Astrocyte (in vitro differentiated cells and primary cell): ENCODE measurements at regions not wholly inside any gene's neighbourhood (a gene's known extent, or its start where the extent isn't known, plus 50 kb on each side); places are given as distances from the start of the nearest gene placed in this dataset.

ENCODE experiments used
- DNase-seq: peaks from one replicate; pipeline ENCODE4 v3.0.0-alpha.2; 2010; ENCODE audit warnings: low read depth
- FAIRE-seq: peaks from 2 replicates; lab custom pipeline; 2011; peaks lifted over from hg19 to GRCh38; lab: Jason Lieb, UNC
- H2AFZ ChIP-seq: 2 replicates; pipeline ENCODE4 v1.6.0; 2012; ENCODE audit warnings: low read depth, low read length, inconsistent platforms
- H3K27ac ChIP-seq: 2 replicates; pipeline ENCODE4 v1.5.1; 2011; ENCODE audit warnings: low read depth, low read length, inconsistent platforms
- H3K27me3 ChIP-seq: 2 replicates; pipeline ENCODE4 v1.6.0; 2011; ENCODE audit warnings: low read length, inconsistent platforms; ENCODE audit not compliant: insufficient read depth
- H3K36me3 ChIP-seq: 2 replicates; pipeline ENCODE4 v1.5.1; 2011; ENCODE audit warnings: low read length, inconsistent platforms; ENCODE audit not compliant: insufficient read depth
- H3K4me1 ChIP-seq: 2 replicates; pipeline ENCODE4 v1.5.1; 2011; ENCODE audit warnings: low read length, inconsistent platforms; ENCODE audit not compliant: insufficient read depth
- H3K4me2 ChIP-seq: 2 replicates; pipeline ENCODE4 v1.6.0; 2012; ENCODE audit warnings: low read length, inconsistent platforms
- H3K4me3 ChIP-seq: 2 replicates; pipeline ENCODE4 v1.5.1; 2011; ENCODE audit warnings: low read depth, mild to moderate bottlenecking, low read length, inconsistent platforms; ENCODE audit not compliant: insufficient read depth
- H3K79me2 ChIP-seq: 2 replicates; pipeline ENCODE4 v1.6.0; 2012; ENCODE audit warnings: mild to moderate bottlenecking, low read length, inconsistent platforms; ENCODE audit not compliant: insufficient read depth
- H3K9ac ChIP-seq: 2 replicates; pipeline ENCODE4 v1.6.0; 2012; ENCODE audit warnings: mild to moderate bottlenecking, low read length, inconsistent platforms
- H3K9me3 ChIP-seq: 2 replicates; pipeline ENCODE4 v1.5.1; 2012; ENCODE audit warnings: low read depth, mild to moderate bottlenecking, low read length, inconsistent platforms; ENCODE audit not compliant: insufficient read depth
- H4K20me1 ChIP-seq: 2 replicates; pipeline ENCODE4 v1.6.0; 2012; ENCODE audit warnings: low read length, inconsistent platforms; ENCODE audit not compliant: insufficient read depth
- H3K27ac Mint-ChIP-seq: one replicate; pipeline ENCODE4 v1.8.0; 2021; ENCODE audit warnings: mild to moderate bottlenecking, mixed read lengths; ENCODE audit not compliant: unreplicated experiment
- H3K27me3 Mint-ChIP-seq: one replicate; pipeline ENCODE4 v1.8.0; 2021; ENCODE audit warnings: low read depth, mixed read lengths; ENCODE audit not compliant: unreplicated experiment
- H3K36me3 Mint-ChIP-seq: one replicate; pipeline ENCODE4 v1.8.0; 2021; ENCODE audit warnings: low read depth, mixed read lengths; ENCODE audit not compliant: unreplicated experiment
- H3K4me1 Mint-ChIP-seq: one replicate; pipeline ENCODE4 v1.8.0; 2021; ENCODE audit warnings: low read depth, mixed read lengths; ENCODE audit not compliant: unreplicated experiment
- H3K4me3 Mint-ChIP-seq: one replicate; pipeline ENCODE4 v1.8.0; 2021; ENCODE audit warnings: mild to moderate bottlenecking, moderate library complexity, mixed read lengths; ENCODE audit not compliant: unreplicated experiment
- H3K9me3 Mint-ChIP-seq: one replicate; pipeline ENCODE4 v1.8.0; 2021; ENCODE audit warnings: mild to moderate bottlenecking, mixed read lengths; ENCODE audit not compliant: unreplicated experiment
- EZH2 ChIP-seq: IDR thresholded peaks from 2 replicates; pipeline ENCODE4 v1.6.1; 2012; ENCODE audit warnings: mild to moderate bottlenecking, low read length, inconsistent platforms; ENCODE audit not compliant: insufficient read depth
- TF ChIP-seq, protein P1 (sequence below): IDR thresholded peaks from 2 replicates; pipeline ENCODE4 v1.5.1; 2011; ENCODE audit warnings: low read depth, mild to moderate bottlenecking, inconsistent platforms, low read length, moderate library complexity; ENCODE audit not compliant: insufficient read depth

DNA sequence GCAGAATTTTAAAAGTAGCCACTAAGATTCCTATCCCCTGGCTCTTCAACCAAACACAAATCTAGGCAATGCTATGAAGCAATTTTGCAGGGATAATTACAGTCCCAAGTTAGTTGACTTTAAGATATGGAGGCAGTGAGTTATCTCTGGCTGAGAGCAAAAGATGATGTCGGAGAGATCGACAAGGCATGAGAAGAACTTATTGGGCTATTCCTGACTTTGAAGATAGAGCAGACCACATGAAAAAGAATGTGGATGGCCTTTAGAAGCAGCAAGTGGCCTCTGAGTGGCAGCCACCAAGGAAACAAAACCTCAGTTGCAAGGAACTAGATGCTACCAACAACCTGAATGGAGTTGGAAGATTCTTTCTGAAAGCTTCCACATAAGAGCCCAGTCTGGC lies 58.2 kb upstream of the PPM1B start:
- Histone ChIP-seq H3K4me3 (no peak overlapping the region), H3K79me2 (no peaks in the 10 kb centered on the region), H2AFZ (no peak overlapping the region), H3K4me1 (no peaks in the 10 kb centered on the region), H3K9ac (no peak overlapping the region), H3K27me3 (no peaks in the 10 kb centered on the region), H3K27ac (no peak overlapping the region), H3K9me3 (no peaks in the 10 kb centered on the region), H3K36me3 (no peaks in the 10 kb centered on the region), H4K20me1 (no peaks in the 10 kb centered on the region), H3K4me2 (no peak overlapping the region)
- Mint-ChIP-seq H3K4me1 (no peaks in the 10 kb centered on the region), H3K9me3 (no peaks in the 10 kb centered on the region), H3K27ac (no peak overlapping the region), H3K36me3 (no peaks in the 10 kb centered on the region), H3K27me3 (peaks cover 8% of the 10 kb centered on the region), H3K4me3 (no peak overlapping the region)
- TF ChIP-seq EZH2: no peak
- TF ChIP-seq, protein P1, sequence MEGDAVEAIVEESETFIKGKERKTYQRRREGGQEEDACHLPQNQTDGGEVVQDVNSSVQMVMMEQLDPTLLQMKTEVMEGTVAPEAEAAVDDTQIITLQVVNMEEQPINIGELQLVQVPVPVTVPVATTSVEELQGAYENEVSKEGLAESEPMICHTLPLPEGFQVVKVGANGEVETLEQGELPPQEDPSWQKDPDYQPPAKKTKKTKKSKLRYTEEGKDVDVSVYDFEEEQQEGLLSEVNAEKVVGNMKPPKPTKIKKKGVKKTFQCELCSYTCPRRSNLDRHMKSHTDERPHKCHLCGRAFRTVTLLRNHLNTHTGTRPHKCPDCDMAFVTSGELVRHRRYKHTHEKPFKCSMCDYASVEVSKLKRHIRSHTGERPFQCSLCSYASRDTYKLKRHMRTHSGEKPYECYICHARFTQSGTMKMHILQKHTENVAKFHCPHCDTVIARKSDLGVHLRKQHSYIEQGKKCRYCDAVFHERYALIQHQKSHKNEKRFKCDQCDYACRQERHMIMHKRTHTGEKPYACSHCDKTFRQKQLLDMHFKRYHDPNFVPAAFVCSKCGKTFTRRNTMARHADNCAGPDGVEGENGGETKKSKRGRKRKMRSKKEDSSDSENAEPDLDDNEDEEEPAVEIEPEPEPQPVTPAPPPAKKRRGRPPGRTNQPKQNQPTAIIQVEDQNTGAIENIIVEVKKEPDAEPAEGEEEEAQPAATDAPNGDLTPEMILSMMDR: no peak
- DNase-seq (no peak), FAIRE-seq (no peak)

- DNase-seq (no peak), FAIRE-seq (no peak)
- H3K27me3 ChIP-seq: no peaks in the 10 kb centered on the region
- no peak overlapping the region for H2AFZ ChIP-seq
- Mint-ChIP-seq H3K9me3 (no peaks in the 10 kb centered on the region), H3K27me3 (peaks cover 8% of the 10 kb centered on the region), H3K36me3 (no peaks in the 10 kb centered on the region), H3K4me1 (peaks cover 4% of the 10 kb centered on the region), H3K27ac (no peak overlapping the region), H3K4me3 (no peak overlapping the region)
- H3K36me3 ChIP-seq: no peaks in the 10 kb centered on the region
- H3K9ac ChIP-seq: no peak overlapping the region
- no peaks in the 10 kb centered on the region for H4K20me1 ChIP-seq
- H3K4me2 ChIP-seq: no peak overlapping the region
- H3K9me3 ChIP-seq: no peaks in the 10 kb centered on the region
- H3K4me3 ChIP-seq: no peak overlapping the region
- no peak for TF ChIP-seq EZH2
- TF ChIP-seq, protein P1: no peak
- no peaks in the 10 kb centered on the region for H3K79me2 ChIP-seq
- no peak overlapping the region for H3K27ac ChIP-seq
- H3K4me1 ChIP-seq: no peaks in the 10 kb centered on the region
Observed at GRCh38 chr2:44112096-44112495, 56.6 kb upstream of the PPM1B start.

DNA sequence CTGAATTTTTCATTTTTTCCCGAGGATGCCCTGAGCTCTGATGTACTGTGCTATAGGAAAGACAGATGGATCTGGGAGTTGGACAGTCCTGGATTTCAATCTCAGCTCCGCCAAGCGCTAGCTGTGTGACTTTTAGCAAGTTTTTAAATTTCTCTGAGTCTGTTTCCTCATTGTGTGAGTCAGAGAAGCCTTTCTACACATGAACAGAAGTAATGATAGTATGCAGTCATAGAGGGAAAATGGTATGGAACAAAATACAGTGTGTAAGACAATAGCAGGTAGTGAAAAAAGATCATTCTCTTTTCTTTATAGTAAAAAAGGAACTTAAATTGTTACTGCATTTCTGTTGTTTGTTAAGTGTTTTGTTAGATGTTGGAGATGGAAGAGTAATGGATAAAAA lies 52.4 kb upstream of the PPM1B start:
- no peak overlapping the region for H3K4me3 Mint-ChIP-seq
- Histone ChIP-seq H3K79me2 (no peaks in the 10 kb centered on the region), H4K20me1 (no peaks in the 10 kb centered on the region), H3K4me2 (no peak overlapping the region), H3K9ac (no peak overlapping the region), H3K27ac (no peak overlapping the region), H3K4me3 (no peak overlapping the region), H2AFZ (no peak overlapping the region), H3K27me3 (no peaks in the 10 kb centered on the region), H3K4me1 (peaks cover 8% of the 10 kb centered on the region), H3K36me3 (no peaks in the 10 kb centered on the region), H3K9me3 (no peaks in the 10 kb centered on the region)
- TF ChIP-seq, protein P1: no peak
- no peak for TF ChIP-seq EZH2
- no peaks in the 10 kb centered on the region for H3K9me3 Mint-ChIP-seq
- H3K27me3 Mint-ChIP-seq: peaks cover 8% of the 10 kb centered on the region
- H3K36me3 Mint-ChIP-seq: no peaks in the 10 kb centered on the region
- no peak overlapping the region for H3K27ac Mint-ChIP-seq
- DNase-seq (no peak), FAIRE-seq (no peak)
- peaks cover 10% of the 10 kb centered on the region for H3K4me1 Mint-ChIP-seq
